GM12878 (cell line): ENCODE measurements at regions not wholly inside any gene's neighbourhood (a gene's known extent, or its start where the extent isn't known, plus 50 kb on each side); places are given as distances from the start of the nearest gene placed in this dataset.

Experiments used
- ATAC-seq: fragments of 200-7000 bp; cut with Tn5 transposase; 3 replicates; pipeline ENCODE4 v1.9.1; 2020; ENCODE audit warnings: mild to moderate bottlenecking, moderate library complexity
- BruUV-seq: library from RNA; stranded (reverse); fragments of 400-500 nt; replicated peaks from 2 replicates; lab custom pipeline; 2021; lab: Mats Ljungman, UMichigan
- CTCF ChIA-PET: fragments of 300-600 bp; sonication (Branson Sonifier 250); formaldehyde crosslinking; extraction: SDS; loops from one replicate; lab custom pipeline; 2021; ENCODE audit warnings: inconsistent platforms; lab: Yijun Ruan, JAX
- POLR2A ChIA-PET: fragments of 350-600 bp; formaldehyde crosslinking; extraction: SDS; loops from one replicate; lab custom pipeline; 2021; ENCODE audit warnings: inconsistent platforms; lab: Charles Lee
- RAD21 ChIA-PET: fragments of 300-600 bp; sonication (Branson Sonifier 250); formaldehyde crosslinking; loops from one replicate; lab custom pipeline; 2023; ENCODE audit warnings: antibody characterized with exemption; ENCODE audit not compliant: unreplicated experiment; lab: Charles Lee
- SMC1A ChIA-PET: fragments of 300-600 bp; sonication (Branson Sonifier 250); formaldehyde crosslinking; loops from one replicate; lab custom pipeline; 2023; ENCODE audit not compliant: unreplicated experiment, uncharacterized antibody; lab: Charles Lee
- DNase-seq: peaks from one replicate; pipeline ENCODE4 v3.0.0-alpha.2; 2011; ENCODE audit warnings: low read depth, low spot score
- FAIRE-seq: peaks from 3 replicates; lab custom pipeline; 2011; peaks lifted over from hg19 to GRCh38; lab: Jason Lieb, UNC
- H2AFZ ChIP-seq: 2 replicates; pipeline ENCODE4 v1.6.0; 2011; ENCODE audit warnings: low read depth, low read length, control low read depth; ENCODE audit not compliant: control insufficient read depth
- H3K27ac ChIP-seq: 2 replicates; pipeline ENCODE4 v1.5.1; 2011; ENCODE audit warnings: control low read depth; ENCODE audit not compliant: control insufficient read depth, insufficient read depth
- H3K27me3 ChIP-seq, 2 experiments: replicated peaks in 1 of 2; 2 replicates each; pipeline versions ENCODE4 v1.6.0 to v1.6.1; 2011; ENCODE audit warnings: low read length in 1 of 2; ENCODE audit not compliant: control insufficient read depth in 2 of 2, insufficient read depth in 2 of 2
- H3K36me3 ChIP-seq, 2 experiments: 2 replicates each; pipeline ENCODE4 v1.5.1; 2011; ENCODE audit warnings: low read length in 1 of 2; ENCODE audit not compliant: control insufficient read depth in 2 of 2, insufficient read depth in 2 of 2
- H3K4me1 ChIP-seq: 2 replicates; pipeline ENCODE4 v1.6.1; 2011; ENCODE audit warnings: mild to moderate bottlenecking, low read length, moderate library complexity, mixed read lengths; ENCODE audit not compliant: control insufficient read depth, insufficient read depth
- H3K4me2 ChIP-seq: 2 replicates; pipeline ENCODE4 v1.6.0; 2011; ENCODE audit warnings: control low read depth; ENCODE audit not compliant: control insufficient read depth, insufficient read depth
- H3K4me3 ChIP-seq: fragments of 200-600 bp; sonication (generic); 2 replicates; pipeline ENCODE4 v1.5.1; 2016
- H3K79me2 ChIP-seq: 2 replicates; pipeline ENCODE4 v1.6.0; 2011; ENCODE audit warnings: low read length; ENCODE audit not compliant: control insufficient read depth, insufficient read depth
- H3K9ac ChIP-seq: 2 replicates; pipeline ENCODE4 v1.8.0; 2011; ENCODE audit warnings: low read length, control low read depth, mixed read lengths; ENCODE audit not compliant: control insufficient read depth, insufficient read depth
- H3K9me3 ChIP-seq: replicated peaks from 3 replicates; pipeline ENCODE4 v1.5.1; 2011; ENCODE audit warnings: mild to moderate bottlenecking, low read length; ENCODE audit not compliant: control insufficient read depth, insufficient read depth
- H4K20me1 ChIP-seq: 2 replicates; pipeline ENCODE4 v1.6.0; 2011; ENCODE audit not compliant: control insufficient read depth, insufficient read depth
- BRCA1 ChIP-seq: IDR thresholded peaks from 2 replicates; pipeline ENCODE4 v1.6.1; 2011; ENCODE audit warnings: low read depth, low read length, improper control_type of control experiment
- CBX5 ChIP-seq: sonication (generic); IDR thresholded peaks from 2 replicates; pipeline ENCODE4 v1.6.1; 2016; ENCODE audit warnings: low read depth, moderate library complexity, mild to moderate bottlenecking, inconsistent platforms
- ETV6 ChIP-seq, 2 experiments: fragments of 450-650 bp in 1 of 2; IDR thresholded peaks in 1 of 2; conservative IDR thresholded peaks in 1 of 2; 2 replicates each; pipeline ENCODE4 v1.6.1; 2014; ENCODE audit warnings: antibody characterized with exemption in 1 of 2, borderline replicate concordance in 1 of 2, low read depth in 1 of 2, mild to moderate bottlenecking in 1 of 2, moderate library complexity in 1 of 2
- HDAC2 ChIP-seq: fragments of 200-600 bp; sonication (generic); IDR thresholded peaks from 2 replicates; pipeline ENCODE4 v1.6.1; 2017
- JUNB ChIP-seq: IDR thresholded peaks from 2 replicates; pipeline ENCODE4 v1.6.1; 2016; ENCODE audit warnings: antibody characterized with exemption, mild to moderate bottlenecking
- NR2C2 ChIP-seq: IDR thresholded peaks from 2 replicates; pipeline ENCODE4 v1.6.1; 2011; ENCODE audit warnings: borderline replicate concordance, low read depth; ENCODE audit not compliant: control insufficient read depth, insufficient read length
- NR2F1 ChIP-seq: fragments of 450-650 bp; conservative IDR thresholded peaks from 2 replicates; pipeline ENCODE4 v1.6.1; 2017; ENCODE audit warnings: mild to moderate bottlenecking
- PML ChIP-seq: IDR thresholded peaks from 2 replicates; pipeline ENCODE4 v1.6.1; 2012; ENCODE audit warnings: low read length, inconsistent platforms
- RAD21 ChIP-seq: IDR thresholded peaks from 2 replicates; pipeline ENCODE4 v1.6.1; 2011; ENCODE audit warnings: mild to moderate bottlenecking, low read depth, low read length, moderate library complexity; ENCODE audit not compliant: insufficient read depth
- ZZZ3 ChIP-seq: IDR thresholded peaks from 2 replicates; pipeline ENCODE4 v1.6.1; 2011; ENCODE audit warnings: low read depth; ENCODE audit not compliant: control insufficient read depth, insufficient read length
- WGBS: methylation state at CpG from one replicate; pipeline ENCODE4 v1.1.6; 2016; ENCODE audit warnings: low lambda C conversion rate; ENCODE audit not compliant: insufficient replicate concordance, insufficient coverage; ENCODE audit errors: missing lambda C conversion rate; 5-methylcytosine and 5-hydroxymethylcytosine counted together
- in situ Hi-C: fragments of 300-500 bp; cut with MboI; formaldehyde crosslinking; loops from 9 replicates; pipeline ENCODE4 v1.14.3; 2018; ENCODE audit warnings: mixed read lengths
- intact Hi-C: fragments of 100-400 bp; cut with micrococcal nuclease; formaldehyde crosslinking; loops from one replicate; pipeline ENCODE4 v1.14.2; 2022; ENCODE audit not compliant: unreplicated experiment
- TF ChIP-seq, protein P1 (sequence below): IDR thresholded peaks from 2 replicates; pipeline ENCODE4 v1.6.1; 2012; ENCODE audit warnings: low read depth, low read length, improper control_type of control experiment

DNA sequence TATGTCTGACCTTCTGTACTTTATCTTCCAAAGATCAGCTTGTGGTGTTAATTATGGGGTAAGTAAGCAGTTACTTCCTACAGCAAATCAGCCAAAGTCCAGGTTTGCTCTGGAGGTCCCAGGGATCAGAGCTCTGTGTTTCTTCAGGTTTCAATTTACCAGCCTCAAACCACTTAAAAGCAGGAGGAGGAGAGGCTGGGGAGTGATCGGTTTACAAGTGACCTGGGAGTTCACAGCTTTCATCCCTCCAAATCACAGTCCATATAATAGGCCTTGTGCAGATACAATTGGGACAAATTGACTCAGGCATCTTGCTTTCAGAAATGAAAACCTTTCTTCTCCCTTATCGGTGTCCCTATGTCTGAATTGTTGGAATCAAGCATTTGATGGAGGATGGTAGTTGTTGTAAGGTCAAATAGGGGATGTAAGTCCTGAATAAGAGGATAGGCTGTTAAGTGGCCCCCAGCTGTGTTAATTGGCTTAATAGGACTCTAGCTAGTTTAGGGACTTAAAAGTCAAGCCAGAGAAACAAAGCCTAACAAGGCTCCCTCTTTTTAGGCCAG lies 188.0 kb upstream of the NT5C1B start:
- H2AFZ ChIP-seq = no peak overlapping the region
- H3K4me2 ChIP-seq = no peak overlapping the region
- no peaks in the 10 kb centered on the region for H4K20me1 ChIP-seq
- intact Hi-C loops = no loop called here
- ChIA-PET RAD21 (no interaction called here), SMC1A (no interaction called here)
- no peaks in the 10 kb centered on the region for H3K36me3 ChIP-seq
- H3K4me3 ChIP-seq = no peak overlapping the region
- no peak overlapping the region for H3K9ac ChIP-seq
- 25% methylated on average over 2 of the region's 2 CpGs for WGBS
- no peaks in the 10 kb centered on the region for H3K9me3 ChIP-seq
- no TSS peak for BruUV-seq
- ATAC-seq = no peak
- H3K79me2 ChIP-seq = no peaks in the 10 kb centered on the region
- TF ChIP-seq NR2C2 = no peak
- no peak for TF ChIP-seq ETV6 (conservative IDR thresholded peaks at IDR 0.05 in 1 of 2, IDR thresholded peaks at IDR 0.05 in 1 of 2; ENCODE audit: borderline replicate concordance in 1 of 2, low read depth in 1 of 2)
- no peak for TF ChIP-seq PML
- TF ChIP-seq CBX5 = no peak
- TF ChIP-seq RAD21 = no peak
- no peak for TF ChIP-seq BRCA1
- no peak for TF ChIP-seq NR2F1
- TF ChIP-seq JUNB = no peak
- TF ChIP-seq, protein P1, sequence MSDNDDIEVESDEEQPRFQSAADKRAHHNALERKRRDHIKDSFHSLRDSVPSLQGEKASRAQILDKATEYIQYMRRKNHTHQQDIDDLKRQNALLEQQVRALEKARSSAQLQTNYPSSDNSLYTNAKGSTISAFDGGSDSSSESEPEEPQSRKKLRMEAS = no peak
- TF ChIP-seq ZZZ3 = no peak
- TF ChIP-seq HDAC2 = no peak
- TF ChIP-seq, all 136 proteins: peak for 0
- DNase-seq (no peak), FAIRE-seq (no peak)
- ChIA-PET POLR2A (no interaction called here), CTCF (interaction anchor here (0.9 kb wide), 1 partner anchor 9 kb away, joined by 3 read pairs; no protein-coding TSS in a partner anchor)
- in situ Hi-C loops = no loop called here
- H3K27ac ChIP-seq = no peak overlapping the region
- H3K27me3 ChIP-seq = no peaks in the 10 kb centered on the region
- H3K4me1 ChIP-seq = no peaks in the 10 kb centered on the region
